Colonic mucosa (tissue), 4 donors: ENCODE measurements at regions not wholly inside any gene's neighbourhood (a gene's known extent, or its start where the extent isn't known, plus 50 kb on each side); places are given as distances from the start of the nearest gene placed in this dataset.
"Not testable (repeated sequence)": the region's sequence is repeated elsewhere in the genome, so short reads cannot be mapped to it uniquely, and the experiment has no call there.

Experiments used
- DNase-seq: peaks from one replicate; pipeline ENCODE4 v3.0.0-alpha.2; 2020
- H3K27ac ChIP-seq: fragments of 200-600 bp; one replicate; pipeline ENCODE4 v1.8.0; 2021
- H3K27me3 ChIP-seq: fragments of 200-600 bp; one replicate; pipeline ENCODE4 v1.8.0; 2021
- H3K36me3 ChIP-seq: fragments of 200-600 bp; one replicate; pipeline ENCODE4 v1.8.0; 2021
- H3K4me1 ChIP-seq: fragments of 200-600 bp; one replicate; pipeline ENCODE4 v1.8.0; 2021; ENCODE audit warnings: mild to moderate bottlenecking
- H3K4me3 ChIP-seq: fragments of 200-600 bp; one replicate; pipeline ENCODE4 v1.8.0; 2021
- H3K9ac ChIP-seq, 2 donors: one replicate each; pipeline ENCODE4 v1.7.0; 2013; ENCODE audit warnings: control low read depth in 2 of 2, low read depth in 2 of 2, low read length in 2 of 2
- H3K9me3 ChIP-seq: fragments of 200-600 bp; one replicate; pipeline ENCODE4 v1.8.0; 2021
- CTCF ChIP-seq: fragments of 200-600 bp; IDR thresholded peaks from one replicate; pipeline ENCODE4 v1.8.0; 2022; ENCODE audit warnings: antibody characterized with exemption, mild to moderate bottlenecking
- intact Hi-C: fragments of 100-400 bp; cut with DNase I; formaldehyde crosslinking; loops from one replicate; pipeline ENCODE4 v1.14.1; 2022
- donor health status: healthy.
- donor health status: DM: no; HTN: no; CAD: no.
- donor health status: DM: no; HTN: no; CAD: no.

- H3K4me3 ChIP-seq = peak overlapping the region; percentile 13
- no peak for TF ChIP-seq CTCF
- peak; percentile 29 for DNase-seq
- intact Hi-C loops = no loop called here
- peak overlapping the region; percentile 41 for H3K27ac ChIP-seq
- no peaks in the 10 kb centered on the region for H3K9me3 ChIP-seq
- no peaks in the 10 kb centered on the region for H3K4me1 ChIP-seq
- no peak overlapping the region for H3K9ac ChIP-seq
- H3K36me3 ChIP-seq = no peaks in the 10 kb centered on the region
- no peaks in the 10 kb centered on the region for H3K27me3 ChIP-seq
Observed at GRCh38 chr4:86452924-86453531, 93.2 kb upstream of the MAPK10 start.

- intact Hi-C loops, H3K9ac ChIP-seq, H3K27me3 ChIP-seq, H3K36me3 ChIP-seq, H3K27ac ChIP-seq, DNase-seq, H3K4me1 ChIP-seq, H3K9me3 ChIP-seq, H3K4me3 ChIP-seq: not testable (repeated sequence)
Observed at GRCh38 chr4:86453611-86454072, 93.8 kb upstream of the MAPK10 start.

GRCh38 chr4:86461849-86462248 lies 102.0 kb upstream of the MAPK10 start:
- Histone ChIP-seq H3K27me3 (no peaks in the 10 kb centered on the region), H3K27ac (no peak overlapping the region), H3K36me3 (no peaks in the 10 kb centered on the region), H3K4me1 (no peaks in the 10 kb centered on the region), H3K4me3 (no peak overlapping the region), H3K9ac (no peak overlapping the region), H3K9me3 (no peaks in the 10 kb centered on the region)
- intact Hi-C loops = no loop called here
- DNase-seq = no peak
- no peak for TF ChIP-seq CTCF

GRCh38 chr4:86472377-86473019 lies 112.6 kb upstream of the MAPK10 start:
- intact Hi-C loops = no loop called here
- Histone ChIP-seq H3K9me3 (no peaks in the 10 kb centered on the region), H3K27me3 (no peaks in the 10 kb centered on the region), H3K27ac (no peak overlapping the region), H3K36me3 (no peaks in the 10 kb centered on the region), H3K9ac (no peak overlapping the region), H3K4me3 (no peak overlapping the region), H3K4me1 (no peaks in the 10 kb centered on the region)
- no peak for DNase-seq
- no peak for TF ChIP-seq CTCF

GRCh38 chr4:86478151-86478550 lies 116.0 kb upstream of the PTPN13 start:
- H3K9ac ChIP-seq, H3K36me3 ChIP-seq, H3K27ac ChIP-seq, H3K9me3 ChIP-seq, H3K27me3 ChIP-seq, intact Hi-C loops, H3K4me1 ChIP-seq, H3K4me3 ChIP-seq, DNase-seq: not testable (repeated sequence)

GRCh38 chr4:86481440-86481839 lies 112.7 kb upstream of the PTPN13 start:
- intact Hi-C loops = no loop called here
- no peaks in the 10 kb centered on the region for H3K27me3 ChIP-seq
- no peaks in the 10 kb centered on the region for H3K9me3 ChIP-seq

More at GRCh38 chr4:86481440-86481839, 112.7 kb upstream of the PTPN13 start:
- H3K4me1 ChIP-seq = no peaks in the 10 kb centered on the region
- H3K4me3 ChIP-seq = no peak overlapping the region
- H3K36me3 ChIP-seq = no peaks in the 10 kb centered on the region
- TF ChIP-seq CTCF = no peak
- no peak overlapping the region for H3K9ac ChIP-seq
- no peak for DNase-seq
- no peak overlapping the region for H3K27ac ChIP-seq
